ENCODE measurements at regions not wholly inside any gene's neighbourhood (a gene's known extent, or its start where the extent isn't known, plus 50 kb on each side); places are given as distances from the start of the nearest gene placed in this dataset.

DNA sequence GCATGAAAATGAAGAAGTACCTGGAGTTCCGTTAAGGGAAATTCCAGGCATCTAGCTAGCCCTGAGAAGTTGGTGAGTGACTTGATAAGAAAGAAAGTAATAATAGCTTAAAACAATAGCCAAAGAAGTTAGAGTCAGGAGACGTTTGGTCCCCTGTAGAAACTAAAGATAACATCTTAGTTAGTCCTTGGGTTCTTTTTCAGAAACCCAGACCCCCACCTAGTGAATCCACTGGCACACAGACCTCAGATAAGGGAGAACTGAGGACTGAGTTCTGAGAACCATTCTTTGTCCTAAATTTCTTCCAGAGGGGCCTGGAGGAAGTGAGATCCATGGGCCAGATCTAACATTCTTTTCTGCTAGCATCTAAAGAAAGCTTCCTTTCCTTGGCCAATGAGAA, 335.4 kb downstream of the SLC4A3 start:
- DNase-seq: no peak

DNA sequence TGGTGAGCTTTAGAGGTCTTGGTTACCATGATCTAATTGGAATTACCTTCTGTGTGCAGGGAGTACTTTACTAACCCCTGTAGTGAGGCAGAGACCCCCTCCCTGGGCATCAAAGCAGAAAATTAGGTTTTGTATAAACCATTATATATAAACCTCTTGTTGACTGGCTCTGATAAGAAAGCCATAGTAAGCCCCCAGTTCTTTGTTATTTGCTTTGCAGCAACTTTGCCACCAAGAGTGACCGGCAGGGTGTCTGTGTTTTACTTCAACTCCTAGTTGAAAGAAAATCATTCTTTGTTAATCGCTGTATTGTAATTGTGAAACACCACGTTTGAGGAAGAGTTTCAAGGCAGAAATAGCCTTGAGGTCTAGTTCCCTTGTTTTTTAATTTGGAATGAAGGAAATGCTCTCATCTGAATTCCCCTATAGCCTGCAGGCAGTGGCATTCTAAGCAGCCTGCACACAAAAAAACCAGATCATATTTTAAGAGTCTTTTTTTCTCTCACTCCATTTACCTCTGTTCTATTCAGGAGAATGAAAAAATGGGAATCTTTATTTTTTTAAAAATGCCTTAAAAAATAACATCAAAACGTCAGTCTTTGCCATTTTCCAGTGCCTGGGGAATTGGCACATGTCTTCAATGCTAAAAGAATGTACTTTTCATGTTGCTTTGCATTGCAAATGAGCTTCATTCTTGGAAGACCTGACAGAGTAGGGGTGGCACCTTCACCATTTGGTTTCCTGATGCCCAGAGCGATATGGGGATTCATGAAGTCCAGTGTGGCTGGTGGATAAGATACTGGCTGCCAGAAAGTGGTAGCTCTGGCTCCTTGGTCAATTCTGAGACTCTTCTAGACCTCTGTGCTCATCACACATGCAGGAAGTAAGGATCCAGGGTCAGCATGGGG, 338.1 kb downstream of the SLC4A3 start:
- no peak for DNase-seq

DNA sequence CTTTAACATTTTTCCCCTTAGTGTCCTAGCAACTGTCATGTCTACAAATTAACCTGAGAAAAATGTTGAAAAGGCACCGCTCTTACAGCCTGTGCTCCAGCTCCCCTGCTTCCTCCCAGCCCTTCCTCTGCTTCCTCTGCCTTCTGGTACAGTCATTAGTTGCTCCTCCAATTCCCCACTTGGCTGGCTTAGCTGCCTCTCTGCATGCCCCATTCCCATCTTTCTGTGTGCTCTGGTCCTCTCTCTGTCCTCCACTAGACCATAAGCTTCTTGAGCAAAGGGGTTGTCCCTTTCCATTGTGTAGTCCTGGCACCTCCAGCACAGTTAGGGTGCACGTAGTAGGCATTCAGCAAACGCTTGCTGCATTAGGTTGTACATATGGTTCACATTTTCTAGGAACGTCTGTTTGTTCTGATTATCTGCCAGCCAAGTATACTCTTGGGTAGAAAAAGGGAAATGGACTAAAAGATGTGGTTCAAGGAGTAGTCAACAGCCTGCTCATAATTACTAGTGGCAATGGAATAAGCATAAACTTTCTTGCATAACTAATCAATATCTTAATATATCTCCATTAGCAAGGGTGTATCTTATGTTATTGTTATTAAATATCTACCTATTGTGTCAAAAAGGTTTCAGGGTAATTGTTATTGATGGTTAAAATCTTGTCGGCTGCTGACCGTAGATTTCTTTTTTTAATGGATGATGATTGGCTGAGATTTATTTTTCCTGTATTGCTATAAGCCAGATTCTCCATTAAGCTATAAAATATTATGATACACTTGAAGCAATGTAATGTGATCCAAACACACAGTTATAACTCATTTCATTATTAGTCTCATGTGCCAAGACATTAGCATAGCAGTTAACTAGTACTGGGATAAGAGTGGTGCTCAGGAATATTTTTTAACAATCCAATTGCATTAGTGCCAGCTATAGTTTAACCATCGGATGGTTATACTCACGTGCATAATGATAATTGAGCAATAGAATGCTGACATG, 340.1 kb downstream of the SLC4A3 start:
- no peak for DNase-seq

DNA sequence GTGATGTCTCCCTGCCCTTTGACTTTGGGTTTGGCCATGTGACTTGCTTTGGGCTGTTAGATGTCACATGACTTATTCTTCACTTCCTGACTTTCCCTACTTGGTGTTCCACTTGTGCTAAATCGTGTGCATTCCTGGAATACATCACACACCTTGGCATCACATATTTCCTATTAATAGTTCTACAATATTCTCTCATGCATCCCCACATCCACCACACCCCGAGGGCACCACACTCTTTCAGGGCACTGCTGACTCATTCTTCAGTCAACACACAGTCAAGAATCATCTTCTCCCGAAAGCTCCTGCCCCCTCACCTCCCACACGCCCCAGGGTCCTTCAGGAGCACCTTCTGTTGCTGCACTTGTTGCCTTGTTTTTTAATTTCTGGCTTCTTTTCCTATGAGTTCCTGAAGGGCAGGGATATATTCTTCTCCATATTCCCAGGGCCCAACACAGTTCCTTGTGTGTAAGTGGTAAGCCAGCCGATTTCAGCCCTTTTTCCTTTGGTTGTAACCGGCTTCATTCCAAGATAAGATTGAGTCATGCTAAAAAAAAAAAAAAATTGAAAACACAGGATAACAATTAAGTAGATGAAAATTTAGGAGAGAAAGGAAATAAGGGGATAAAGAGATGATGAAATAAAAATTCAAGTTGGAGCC, 341.4 kb downstream of the SLC4A3 start:
- DNase-seq: no peak

DNA sequence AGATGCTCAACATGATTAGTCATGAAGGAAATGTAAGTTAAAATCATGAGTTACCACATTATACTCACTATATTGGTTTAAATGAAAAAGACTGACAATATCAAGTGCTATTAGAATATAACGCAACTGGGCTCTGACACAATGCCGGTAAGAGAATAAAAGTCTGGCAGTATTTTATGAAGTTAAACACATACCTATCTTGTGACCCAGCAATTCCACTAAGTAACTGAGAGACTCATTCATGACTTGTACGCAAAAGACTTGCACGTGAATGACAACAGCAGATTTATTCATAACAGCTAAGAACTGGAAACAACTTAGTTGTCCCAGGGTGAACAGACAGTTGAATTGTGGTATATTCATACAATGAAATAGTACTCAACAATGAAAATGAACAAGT, 342.1 kb downstream of the SLC4A3 start:
- no peak for DNase-seq

DNA sequence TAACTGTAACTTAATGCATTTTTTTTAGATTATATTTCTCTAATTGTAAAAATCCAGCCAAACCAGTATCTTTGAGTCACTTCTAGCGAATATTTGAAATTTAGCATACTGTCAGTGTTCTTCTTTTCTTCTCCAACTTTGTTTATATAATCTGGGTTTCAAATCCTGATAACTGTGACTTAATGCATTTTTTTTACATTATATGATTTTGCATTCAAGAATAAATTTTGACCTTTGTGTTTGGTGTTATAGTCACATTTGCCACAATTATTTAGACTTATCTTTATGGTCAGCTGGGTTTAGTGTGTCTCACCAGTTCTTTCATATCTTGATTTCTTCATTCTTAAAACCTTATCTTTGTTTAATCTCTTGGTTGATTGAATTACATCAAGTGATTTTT, 345.7 kb downstream of the SLC4A3 start:
- DNase-seq: no peak

DNA sequence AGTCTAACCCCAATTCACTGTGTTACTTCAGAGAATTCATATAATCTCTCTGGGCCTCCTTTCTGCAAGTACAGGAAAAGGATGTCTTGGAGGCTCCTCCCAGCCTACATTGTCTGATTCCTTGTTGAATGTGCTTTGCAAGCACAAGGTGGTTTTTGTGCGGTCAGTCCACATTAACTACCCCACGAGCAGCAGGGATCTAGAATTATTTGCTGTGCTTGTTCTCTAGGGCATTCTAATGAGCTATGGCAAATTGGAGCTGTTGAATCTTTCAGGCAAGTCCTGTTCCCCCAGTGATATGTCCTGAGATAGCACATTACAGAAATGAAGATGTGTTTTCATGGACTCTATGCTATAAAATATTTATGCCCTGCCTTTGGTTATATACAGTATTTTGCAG, 349.4 kb downstream of the SLC4A3 start:
- DNase-seq: peak; percentile 51

DNA sequence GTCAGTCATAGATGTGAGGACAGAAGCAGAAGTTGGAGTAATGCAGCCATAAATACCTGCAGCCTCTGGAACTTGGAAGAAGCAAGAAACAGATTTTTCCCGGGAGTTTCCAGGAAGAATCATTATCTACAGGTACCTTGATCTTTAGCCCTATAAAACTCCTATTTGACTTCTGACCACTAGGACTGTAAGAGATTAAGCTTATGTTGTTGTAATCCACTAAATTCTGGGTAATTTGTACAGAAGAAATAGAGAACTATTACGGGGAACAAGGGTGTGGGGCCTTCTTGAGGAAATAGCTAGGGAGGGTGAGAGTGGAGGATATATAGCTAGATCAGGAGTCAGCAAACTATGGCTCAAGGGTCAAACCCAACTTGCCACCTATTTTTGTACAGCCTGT, 353.2 kb downstream of the SLC4A3 start:
- no peak for DNase-seq

DNA sequence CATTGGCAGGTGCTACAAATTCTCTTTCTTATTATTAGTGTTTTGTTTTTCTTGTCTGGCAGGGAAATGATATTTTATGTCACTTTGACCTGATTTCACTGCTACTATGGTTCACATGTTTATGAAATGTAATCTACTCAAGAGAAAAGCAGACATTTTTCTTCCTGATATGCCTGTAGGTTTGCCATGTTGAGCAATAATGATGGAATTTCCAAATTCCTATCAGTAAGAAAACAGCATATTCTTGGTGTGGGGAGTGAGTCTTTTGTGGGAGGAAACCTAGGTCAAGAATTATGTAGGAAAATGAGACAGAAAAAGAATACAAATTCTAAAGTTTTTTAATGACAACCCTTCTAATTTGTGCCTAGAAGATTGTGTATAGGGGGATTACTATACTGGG, 356.4 kb downstream of the SLC4A3 start:
- DNase-seq: no peak

DNA sequence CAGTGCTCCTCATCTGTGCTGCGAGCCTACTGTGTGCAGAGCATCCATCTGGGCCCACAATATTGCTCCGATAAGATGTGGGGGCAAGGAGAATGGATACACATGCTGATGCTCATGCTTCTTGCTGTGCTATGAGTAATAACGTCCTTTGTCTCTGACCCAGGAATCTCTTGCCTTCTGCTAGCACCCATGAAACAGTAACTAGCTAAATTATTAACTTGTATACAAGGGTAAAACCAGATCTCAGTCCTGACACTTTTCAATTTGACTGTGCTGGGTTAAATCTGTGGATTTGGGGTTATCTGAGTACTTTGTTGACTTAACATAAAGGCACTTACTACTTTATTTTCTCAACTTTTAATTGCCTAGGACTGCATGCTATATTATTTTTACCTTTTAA, 357.6 kb downstream of the SLC4A3 start:
- DNase-seq: no peak

DNA sequence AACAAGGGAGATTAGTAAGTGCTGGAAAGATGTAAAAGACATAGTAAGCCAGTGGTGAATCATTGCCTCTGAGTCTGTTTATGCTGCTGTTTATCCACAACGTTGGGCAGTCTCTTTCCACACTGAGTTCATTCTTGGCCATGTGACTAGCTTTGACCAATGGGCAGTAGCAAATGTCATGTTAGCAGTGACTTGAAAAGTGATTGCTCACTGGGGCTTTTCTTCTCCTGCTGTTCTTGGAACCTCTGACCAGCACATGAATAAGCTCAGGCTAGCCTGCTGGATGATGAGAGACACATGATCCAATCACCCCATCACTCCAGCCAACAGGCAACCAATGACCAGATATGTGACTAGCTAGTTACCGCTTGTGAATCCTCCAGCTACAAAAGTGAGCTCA, 360.4 kb downstream of the SLC4A3 start:
- no peak for DNase-seq

DNA sequence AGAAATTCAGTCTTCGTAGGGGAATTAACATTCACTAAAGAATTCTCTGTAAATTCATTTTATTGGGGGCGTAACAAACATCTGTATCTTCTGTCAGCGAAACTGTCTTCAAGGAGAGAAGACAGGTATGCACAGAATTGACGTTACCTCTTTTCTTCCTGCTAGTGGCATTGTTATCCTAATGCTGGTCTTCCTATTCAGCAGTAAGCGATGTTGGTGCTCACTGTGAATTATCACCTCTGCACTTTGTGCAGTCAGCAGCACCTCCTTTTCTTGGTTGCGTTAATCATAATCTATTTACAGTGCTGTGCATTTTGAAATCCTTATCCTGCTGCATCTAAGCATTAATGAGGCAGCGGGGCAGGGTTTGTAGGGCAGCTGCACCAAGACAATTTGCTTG, 362.3 kb downstream of the SLC4A3 start:
- no peak for DNase-seq

DNA sequence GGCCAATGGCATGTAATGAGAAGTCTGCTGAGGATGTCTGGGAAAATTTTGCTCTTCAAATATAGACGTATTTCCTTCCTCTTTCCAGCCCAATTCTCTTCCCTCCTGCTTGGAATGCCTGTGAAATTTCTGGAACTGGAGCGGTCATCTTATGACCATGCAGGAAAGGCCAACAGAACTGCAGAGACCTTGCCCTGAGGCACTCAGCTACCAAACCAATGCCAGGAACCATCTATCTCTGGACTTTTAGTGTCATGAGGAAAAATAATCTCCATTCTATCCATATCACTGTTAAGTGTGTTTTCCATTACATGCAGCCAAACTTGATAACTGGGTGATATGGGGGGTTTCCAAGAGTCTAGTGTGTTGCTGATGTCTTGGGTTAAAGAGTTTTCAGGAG, 363.7 kb downstream of the SLC4A3 start:
- no peak for DNase-seq

DNA sequence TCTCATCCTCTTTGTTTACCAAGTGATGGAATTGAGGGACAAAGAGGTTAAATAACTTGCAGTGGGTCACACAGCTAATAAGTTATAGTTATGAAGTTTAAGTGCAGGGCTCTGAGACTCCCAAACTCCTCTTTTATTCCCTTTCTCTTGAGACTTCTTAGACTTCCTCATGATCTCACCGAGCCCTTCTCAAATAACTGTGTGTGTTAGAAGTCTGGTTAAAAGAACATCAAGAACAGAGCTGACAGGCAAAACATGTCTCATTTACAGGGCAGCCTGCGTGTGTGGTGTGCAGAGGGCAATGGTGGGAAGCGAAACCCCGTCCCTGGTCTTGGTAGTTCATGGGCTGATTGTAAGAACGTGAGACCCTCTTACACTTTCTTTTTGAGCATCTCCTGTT, 368.0 kb downstream of the SLC4A3 start:
- no peak for DNase-seq

DNA sequence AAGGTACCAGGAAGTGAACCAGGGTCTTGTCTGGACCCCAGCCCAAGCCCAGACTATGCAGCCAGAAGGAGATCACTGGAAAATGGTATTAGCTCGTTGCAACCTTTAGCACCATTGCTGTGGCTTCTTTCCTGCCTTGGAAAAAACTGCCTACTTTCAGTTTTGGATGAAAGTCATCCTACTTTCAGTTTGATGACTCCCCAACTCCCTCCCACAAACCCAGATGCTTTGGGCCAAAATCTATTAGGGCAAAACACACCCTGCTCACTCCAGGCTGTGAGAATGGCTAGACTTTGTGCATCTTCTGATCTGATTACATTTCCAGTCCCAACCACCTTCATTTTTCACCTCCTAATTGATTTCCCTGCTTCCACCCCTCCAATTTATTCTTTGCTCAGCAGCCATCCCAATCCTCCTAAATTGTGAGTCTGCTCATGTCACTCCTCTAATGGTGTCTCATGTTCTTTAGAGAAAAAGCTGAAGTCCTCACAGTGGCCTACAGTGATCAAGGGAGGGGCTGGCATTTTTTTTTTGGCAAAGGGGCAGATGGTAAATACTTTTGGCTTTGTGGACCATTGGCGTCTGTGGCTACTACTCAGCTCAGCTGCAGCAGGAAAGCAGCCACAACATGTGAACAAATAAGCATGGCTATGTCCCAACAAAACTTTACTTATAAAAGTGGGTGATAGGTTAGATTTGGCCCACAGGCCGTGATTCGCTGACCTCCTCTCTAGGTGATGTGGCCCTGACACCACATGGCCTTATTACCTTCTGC, 368.7 kb downstream of the SLC4A3 start:
- no peak for DNase-seq

DNA sequence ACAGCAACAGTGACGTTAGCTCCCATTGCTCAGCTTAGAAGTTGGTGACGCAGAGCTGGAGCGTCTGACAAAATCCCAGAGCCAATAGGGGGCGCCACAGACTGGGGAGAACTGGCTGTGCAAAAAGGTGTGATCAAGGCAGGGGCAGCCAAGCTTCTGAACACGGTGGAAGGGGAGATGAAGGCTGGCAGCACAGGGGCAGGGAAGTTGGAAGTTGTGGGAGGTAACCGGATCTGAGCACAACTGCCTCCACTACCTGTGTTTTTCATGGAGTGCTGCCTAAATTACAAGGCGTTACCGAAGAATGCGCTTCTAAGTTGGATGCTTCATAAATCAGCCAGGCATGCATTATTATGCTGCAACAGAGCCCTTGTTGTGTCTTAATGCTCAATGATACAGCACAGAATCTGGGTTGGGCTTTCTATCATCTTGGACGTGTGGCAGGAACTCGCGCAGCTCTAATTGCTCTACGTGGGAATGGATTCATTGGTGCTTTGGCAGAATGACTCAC, 370.0 kb downstream of the SLC4A3 start:
- DNase-seq: peak; percentile 76

DNA sequence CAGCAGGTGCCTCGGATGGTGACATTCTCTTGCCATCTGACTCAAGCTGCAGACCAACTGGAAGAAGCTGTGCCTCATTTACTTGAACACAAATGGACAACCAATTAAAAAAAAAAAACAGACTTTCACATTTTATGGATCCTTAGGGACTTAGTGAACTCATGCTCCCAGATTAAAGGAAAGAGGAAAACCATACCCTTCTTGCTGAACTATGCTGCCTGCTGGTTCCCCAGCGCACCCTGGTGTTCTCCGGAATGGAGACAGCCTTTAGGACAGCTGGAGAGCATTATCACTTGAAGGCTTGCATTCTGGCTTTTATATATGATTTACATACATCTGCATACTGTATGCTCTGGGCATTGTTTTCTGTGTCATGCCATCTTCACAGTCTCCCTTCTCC, 370.7 kb downstream of the SLC4A3 start:
- DNase-seq: no peak

DNA sequence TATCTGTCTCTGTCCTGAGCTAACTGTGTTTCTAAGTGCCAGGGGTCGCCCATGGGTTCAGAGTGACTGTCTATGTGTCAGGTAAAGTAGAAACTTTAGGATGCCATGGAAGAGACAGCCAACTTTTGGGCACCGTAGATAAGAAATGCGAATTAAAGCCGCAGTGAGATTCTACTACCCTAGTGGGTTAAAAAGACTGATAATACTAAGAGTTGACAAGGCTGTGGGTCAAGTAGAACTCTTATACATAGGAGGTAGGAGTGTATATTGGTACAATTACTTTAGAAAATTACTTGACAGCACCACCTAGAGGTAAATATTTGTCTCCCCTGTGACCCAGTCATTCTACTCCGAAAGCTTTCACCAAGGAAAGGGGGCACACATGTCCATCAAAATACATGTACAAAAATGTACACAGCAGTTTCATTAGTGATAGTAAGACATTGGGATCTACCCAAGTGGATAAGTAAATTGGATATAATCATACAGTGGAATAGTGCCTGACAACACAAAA, 371.3 kb downstream of the SLC4A3 start:
- DNase-seq: no peak

DNA sequence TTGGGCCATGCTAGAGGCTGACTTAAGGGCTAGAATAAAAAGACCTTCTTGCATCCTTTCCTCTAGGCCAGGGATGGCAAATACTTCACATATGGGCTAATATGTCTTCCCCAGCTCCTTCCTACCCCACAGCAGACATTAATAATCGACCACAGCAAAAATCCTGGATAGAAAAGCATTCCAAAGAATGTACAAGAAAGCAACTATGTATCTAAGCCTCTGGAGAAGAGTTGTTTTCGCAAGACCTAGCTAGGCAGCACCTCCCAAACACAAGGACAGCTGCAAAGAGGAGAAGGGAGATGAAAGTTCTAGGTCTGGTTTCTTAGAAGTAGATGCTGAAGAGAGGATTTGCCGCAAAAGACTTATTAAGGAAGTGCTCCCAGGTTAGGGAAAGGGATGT, 372.6 kb downstream of the SLC4A3 start:
- no peak for DNase-seq

DNA sequence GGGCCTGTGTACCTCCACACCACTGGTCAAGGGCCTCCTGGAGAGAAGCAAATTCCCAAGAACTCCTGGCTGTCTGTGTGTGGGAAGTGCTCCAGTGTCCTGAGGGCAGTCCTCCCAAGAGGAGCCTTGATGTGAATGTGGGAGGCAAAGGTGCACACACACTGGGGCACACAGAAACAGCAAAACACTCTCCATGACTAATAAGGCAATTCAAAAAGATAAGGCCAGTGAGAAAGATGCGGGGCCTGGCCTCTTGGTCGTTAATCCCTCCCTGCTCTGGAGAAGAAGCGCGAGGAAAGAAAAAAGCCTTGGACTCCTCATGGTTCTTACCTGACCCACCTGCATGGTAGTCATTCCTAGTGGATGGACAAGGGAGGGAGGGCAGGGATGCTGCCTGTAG, 373.2 kb downstream of the SLC4A3 start:
- DNase-seq: no peak

DNA sequence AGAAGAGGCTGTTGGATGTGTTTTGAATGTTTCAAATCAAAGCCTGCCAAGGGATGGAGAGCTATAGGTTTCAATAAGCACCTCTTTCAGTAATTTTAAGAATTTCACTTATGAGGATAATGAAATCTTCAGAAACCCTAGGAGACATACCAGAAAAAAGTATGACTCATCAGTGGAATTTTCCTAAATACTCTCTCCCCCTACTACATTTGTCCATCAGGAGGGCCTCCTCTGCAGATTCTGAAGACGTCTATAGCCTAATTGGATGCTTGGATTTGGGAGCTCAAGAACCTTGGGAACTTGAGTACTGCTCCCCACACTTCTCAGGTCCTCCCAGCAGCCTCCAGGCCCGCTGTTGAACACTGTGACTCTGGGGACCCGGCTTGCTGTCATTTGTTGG, 374.3 kb downstream of the SLC4A3 start:
- no peak for DNase-seq

DNA sequence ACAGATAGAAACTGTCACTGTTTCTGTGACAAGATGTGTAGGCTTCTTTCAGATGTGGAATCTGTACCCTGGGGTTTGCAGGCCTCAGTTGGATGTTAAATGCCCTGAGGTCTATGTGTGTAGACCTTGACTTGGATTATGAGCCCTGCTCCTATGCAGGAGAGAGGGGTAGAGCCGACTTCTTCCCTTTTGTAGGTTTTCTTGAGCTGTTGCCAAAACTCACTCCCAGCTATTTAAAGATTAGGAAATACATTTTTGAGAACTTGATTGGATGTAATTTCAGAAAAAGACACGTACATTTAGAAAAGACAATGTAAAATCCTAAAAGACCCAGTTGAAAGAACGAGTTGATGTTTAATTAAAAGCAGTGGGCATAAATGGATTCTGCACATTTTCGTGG, 374.8 kb downstream of the SLC4A3 start:
- no peak for DNase-seq
